ENCODE measurements at regions not wholly inside any gene's neighbourhood (a gene's known extent, or its start where the extent isn't known, plus 50 kb on each side); places are given as distances from the start of the nearest gene placed in this dataset.
A peak's percentile ranks its signal among the peaks of the same experiment; 100 is the strongest.
"Not testable (repeated sequence)": the region's sequence is repeated elsewhere in the genome, so short reads cannot be mapped to it uniquely, and the experiment has no call there.

- no peak for DNase-seq (ENCODE audit: low read depth)
These were observed 170.7 kb upstream of the ZNF618 start for GRCh38 chr9:113705306-113705927.

- DNase-seq (ENCODE audit: low read depth) = no peak
These were observed 170.1 kb upstream of the ZNF618 start for GRCh38 chr9:113705928-113706519.

GRCh38 chr9:113707953-113708695 is 168.0 kb upstream of the ZNF618 start:
- no peak for DNase-seq (ENCODE audit: low read depth)

- no peak for DNase-seq (ENCODE audit: low read depth)
These were observed 167.0 kb upstream of the ZNF618 start for GRCh38 chr9:113708821-113709713.

- no peak for DNase-seq (ENCODE audit: low read depth)
These were observed 166.4 kb upstream of the ZNF618 start for GRCh38 chr9:113709721-113710120.

- DNase-seq (ENCODE audit: low read depth) = no peak
These were observed 164.9 kb upstream of the ZNF618 start for GRCh38 chr9:113711251-113711650.

GRCh38 chr9:113712053-113712452 is 164.1 kb upstream of the ZNF618 start:
- DNase-seq (ENCODE audit: low read depth) = no peak

GRCh38 chr9:113715086-113715485 is 161.0 kb upstream of the ZNF618 start:
- DNase-seq (ENCODE audit: low read depth) = no peak

GRCh38 chr9:113719919-113720318 is 156.2 kb upstream of the ZNF618 start:
- DNase-seq (ENCODE audit: low read depth) = no peak

GRCh38 chr9:113720495-113720894 is 155.6 kb upstream of the ZNF618 start:
- no peak for DNase-seq (ENCODE audit: low read depth)

- no peak for DNase-seq (ENCODE audit: low read depth)
These were observed 154.3 kb upstream of the ZNF618 start for GRCh38 chr9:113721856-113722255.

- DNase-seq (ENCODE audit: low read depth) = no peak
These were observed 151.9 kb upstream of the ZNF618 start for GRCh38 chr9:113724202-113724601.

- DNase-seq (ENCODE audit: low read depth) = no peak
These were observed 147.1 kb upstream of the ZNF618 start for GRCh38 chr9:113728989-113729388.

GRCh38 chr9:113734826-113735225 is 141.3 kb upstream of the ZNF618 start:
- no peak for DNase-seq (ENCODE audit: low read depth)

GRCh38 chr9:113737517-113738271 is 138.4 kb upstream of the ZNF618 start:
- DNase-seq (ENCODE audit: low read depth) = peak; percentile 15

GRCh38 chr9:113738496-113738892 is 137.6 kb upstream of the ZNF618 start:
- DNase-seq (ENCODE audit: low read depth) = no peak

- no peak for DNase-seq (ENCODE audit: low read depth)
These were observed 137.1 kb upstream of the ZNF618 start for GRCh38 chr9:113738893-113739604.

GRCh38 chr9:113739605-113740507 is 136.3 kb upstream of the ZNF618 start:
- DNase-seq (ENCODE audit: low read depth) = not testable (repeated sequence)

- not testable (repeated sequence) for DNase-seq (ENCODE audit: low read depth)
These were observed 135.3 kb upstream of the ZNF618 start for GRCh38 chr9:113740508-113741500.
